OCI-M1 (cell line): ENCODE measurements at regions not wholly inside any gene's neighbourhood (a gene's known extent, or its start where the extent isn't known, plus 50 kb on each side); places are given as distances from the start of the nearest gene placed in this dataset.
"Not testable (repeated sequence)": the region's sequence is repeated elsewhere in the genome, so short reads cannot be mapped to it uniquely, and the experiment has no call there.

Source experiments
- DNase-seq: peaks from one replicate; lab custom pipeline; 2025; lab: John Stamatoyannopoulos, UW

DNA sequence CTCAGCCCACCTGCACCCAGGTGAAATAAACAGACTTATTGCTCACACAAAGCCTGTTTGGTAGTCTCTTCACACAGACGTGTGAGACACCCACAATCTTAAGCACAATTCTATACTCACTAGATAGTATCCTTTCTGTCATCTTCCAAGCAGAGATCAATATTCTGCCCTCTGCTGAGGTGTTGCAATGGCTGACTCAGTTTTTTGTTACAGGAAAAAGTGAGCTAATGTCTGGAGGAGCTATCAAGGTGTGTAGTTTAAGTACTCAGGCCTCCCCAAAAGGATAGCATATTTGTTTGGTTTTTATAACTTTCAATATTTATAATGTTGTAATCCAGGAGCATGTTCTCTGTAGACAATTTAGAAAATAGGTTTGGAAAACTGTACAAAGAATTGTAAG is 775.2 kb upstream of the POU3F4 start:
- no peak for DNase-seq

DNA sequence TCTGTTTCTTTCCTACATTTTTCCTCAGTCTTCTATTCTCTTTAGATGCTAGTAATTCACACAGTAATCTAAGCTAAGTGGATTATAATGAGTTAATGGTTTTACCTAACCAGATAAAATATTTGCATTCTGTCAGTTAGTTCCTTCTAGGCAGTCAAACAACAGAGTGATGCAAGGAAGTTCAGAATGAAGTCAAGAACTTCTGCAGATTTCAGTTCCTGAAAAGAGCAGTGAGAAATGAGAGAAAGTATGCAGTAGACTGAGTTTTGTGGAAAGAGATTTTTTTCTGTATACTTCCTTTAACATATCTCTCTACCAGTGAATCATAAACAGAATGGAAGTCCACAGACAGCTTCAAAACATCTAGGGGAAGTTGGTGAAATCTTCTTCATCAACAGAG is 774.0 kb upstream of the POU3F4 start:
- DNase-seq: peak; percentile 14

DNA sequence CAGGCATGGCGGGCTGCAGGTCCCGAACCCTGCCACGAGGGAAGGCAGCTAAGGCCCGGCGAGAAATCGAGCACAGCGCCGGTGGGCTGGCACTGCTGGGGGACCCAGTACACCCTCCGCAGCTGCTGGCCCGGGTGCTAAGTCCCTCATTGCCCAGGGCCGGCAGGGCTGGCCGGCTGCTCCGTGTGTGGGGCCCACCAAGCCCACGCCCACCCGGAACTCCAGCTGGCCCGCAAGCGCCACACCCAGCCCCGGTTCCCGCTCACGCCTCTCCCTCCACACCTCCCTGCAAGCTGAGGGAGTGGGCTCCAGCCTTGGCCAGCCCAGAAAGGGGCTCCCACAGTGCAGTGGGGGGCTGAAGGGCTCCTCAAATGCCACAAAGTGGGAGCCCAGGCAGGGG is 769.8 kb upstream of the POU3F4 start:
- DNase-seq: not testable (repeated sequence)

DNA sequence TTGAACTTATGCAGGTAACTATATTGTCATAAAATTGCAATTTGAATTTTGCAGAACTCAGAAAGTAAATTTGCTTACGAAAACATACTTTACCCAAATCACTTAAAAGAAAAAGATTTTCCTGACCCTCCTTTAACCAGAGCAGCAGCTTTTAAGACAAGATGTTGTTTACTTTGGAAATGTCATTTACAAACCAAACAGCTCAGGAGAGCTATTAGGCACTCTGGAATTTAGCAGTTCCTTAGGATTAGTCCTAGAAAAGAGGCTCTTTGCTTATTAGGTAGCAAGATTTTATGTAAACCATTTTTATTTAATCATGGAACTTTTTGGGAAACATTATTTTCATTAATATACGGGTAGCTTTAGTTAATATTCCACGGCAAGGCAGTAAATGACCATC is 765.7 kb upstream of the POU3F4 start:
- DNase-seq: no peak

DNA sequence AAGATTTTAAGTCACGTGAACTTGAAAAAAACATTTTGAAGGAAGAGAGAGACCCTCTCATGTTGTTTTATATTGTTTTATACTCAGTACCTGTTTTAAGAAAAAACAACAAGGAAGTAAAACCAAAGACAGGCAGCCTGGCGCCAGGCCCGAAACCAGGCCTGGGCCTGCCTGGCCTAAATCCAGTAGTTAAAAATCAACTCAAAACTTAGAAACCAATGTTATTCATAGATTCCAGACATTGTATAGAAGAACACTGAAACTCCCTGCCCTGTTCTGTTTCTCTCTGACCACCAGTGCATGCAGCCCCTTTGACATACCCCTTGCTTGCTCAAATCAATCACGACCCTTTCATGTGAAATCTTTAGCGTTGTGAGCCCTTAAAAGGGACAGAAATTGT is 762.4 kb upstream of the POU3F4 start:
- DNase-seq: not testable (repeated sequence)

DNA sequence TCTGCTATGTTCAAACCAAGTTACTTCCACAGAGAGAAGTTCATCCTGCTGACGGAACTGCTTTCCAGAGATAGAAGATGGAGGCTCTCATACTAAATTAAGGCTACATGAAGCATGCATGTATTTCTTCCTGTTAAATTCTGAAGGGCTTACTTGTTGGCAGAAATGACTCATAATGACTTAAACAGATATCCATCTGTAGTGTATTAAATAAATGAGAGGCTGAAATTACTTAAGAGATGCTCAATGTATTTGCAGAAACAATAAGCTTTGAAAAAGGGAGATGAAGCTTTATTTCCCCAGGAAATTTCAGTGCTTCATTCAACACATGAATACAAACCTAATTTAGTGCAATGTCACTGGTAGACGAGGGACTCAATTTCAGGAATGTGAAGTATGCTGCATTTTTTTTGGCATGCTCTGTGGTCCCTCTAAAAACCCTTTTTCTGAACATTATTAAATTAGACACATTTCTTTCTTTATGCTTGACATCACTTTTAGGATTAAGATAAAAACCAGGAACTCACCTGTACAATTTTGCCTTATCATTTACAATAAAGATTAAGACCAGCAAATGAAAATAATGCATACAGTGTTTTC is 759.1 kb upstream of the POU3F4 start:
- no peak for DNase-seq

DNA sequence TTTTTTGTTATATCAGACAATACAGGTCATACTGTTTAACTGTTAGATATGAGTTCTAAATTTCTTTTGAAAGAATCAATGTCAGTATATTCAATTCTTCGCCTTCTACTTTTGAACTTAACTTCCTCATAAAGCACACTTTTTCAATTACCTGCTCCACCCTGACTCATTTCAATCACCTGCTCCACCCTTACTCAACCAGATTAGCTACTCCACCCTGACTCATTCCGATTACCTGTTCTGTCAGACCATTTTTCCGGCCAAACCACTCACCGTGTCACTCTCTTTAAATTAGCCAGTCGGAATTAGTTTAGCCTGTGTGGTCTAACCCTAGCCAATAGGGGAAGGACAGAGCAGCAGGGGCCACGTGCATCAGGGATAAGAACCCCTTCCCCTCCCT is 751.8 kb upstream of the POU3F4 start:
- DNase-seq: no peak

DNA sequence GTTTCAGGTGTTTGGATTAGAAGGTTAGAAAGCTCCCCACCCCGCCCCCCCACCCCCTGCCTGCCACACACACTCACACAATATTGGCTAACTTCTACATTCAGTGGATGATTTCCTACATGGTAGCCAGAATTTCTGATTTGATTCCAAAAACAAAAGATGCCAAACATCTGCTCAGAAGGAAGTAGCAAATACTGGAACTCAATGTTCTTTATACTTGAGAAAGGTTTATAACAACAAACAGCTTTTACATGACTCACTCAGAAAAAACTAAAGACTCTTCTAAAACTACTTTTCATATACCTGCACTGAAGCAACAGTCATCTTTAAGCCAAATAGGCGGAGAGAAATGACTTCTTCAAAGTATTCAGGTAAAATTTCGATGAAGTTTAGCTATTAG is 750.5 kb upstream of the POU3F4 start:
- no peak for DNase-seq

DNA sequence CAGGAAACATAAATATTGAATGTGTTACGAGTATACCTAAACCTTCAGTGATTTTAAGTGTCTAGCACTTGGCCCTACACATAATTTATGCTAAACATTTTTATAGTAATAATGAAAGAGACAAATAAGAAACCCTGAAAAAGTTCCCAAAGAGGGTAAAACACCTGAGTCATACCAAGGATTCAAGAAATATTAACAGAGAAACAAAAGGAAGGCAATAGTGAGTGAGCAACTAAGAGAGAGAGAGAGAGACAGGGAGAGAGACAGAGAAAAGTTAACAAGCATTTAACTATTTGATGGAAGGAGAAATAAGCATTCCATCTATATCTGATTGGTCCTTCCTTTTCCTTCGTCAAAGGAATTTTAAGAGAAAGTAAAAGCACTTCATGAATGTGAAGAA is 743.6 kb upstream of the POU3F4 start:
- no peak for DNase-seq

DNA sequence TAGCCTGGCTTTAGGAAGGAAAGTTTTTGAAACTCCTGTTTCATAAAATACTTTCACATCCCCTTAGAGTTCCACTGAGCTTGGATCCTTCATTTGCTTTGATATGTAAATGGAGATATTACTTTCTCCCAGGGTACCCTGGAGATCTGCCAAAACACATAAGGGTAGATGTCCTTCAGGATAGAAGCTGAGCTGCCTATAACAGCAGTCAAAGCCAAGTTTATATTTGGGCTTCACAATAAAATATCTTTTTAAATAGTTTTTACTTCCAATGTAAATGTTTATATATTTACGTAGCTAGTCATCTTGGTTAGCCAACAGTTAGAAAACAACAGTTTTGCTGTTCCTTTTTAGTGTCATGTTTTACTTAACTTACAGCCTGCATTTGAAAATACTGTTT is 742.3 kb upstream of the POU3F4 start:
- no peak for DNase-seq

DNA sequence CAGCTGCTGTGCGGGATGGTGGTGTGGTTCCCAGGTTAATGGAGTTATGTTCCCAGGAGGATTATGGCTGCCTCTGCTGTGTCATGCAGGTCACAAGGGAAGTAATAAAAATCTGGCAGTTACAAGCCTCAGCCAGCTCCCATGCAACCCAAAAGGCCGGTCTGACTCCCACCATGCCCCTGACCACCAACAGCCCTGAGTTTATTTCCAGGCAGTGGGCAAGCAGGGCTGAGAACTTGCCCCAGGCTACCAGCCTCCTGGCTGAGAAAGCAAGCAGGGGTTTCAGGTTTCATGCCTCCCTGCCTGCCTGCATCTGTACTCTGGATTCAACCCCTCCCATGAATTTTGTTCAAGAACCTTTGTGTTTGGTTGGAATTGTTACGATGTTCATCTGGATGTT is 732.7 kb upstream of the POU3F4 start:
- no peak for DNase-seq

DNA sequence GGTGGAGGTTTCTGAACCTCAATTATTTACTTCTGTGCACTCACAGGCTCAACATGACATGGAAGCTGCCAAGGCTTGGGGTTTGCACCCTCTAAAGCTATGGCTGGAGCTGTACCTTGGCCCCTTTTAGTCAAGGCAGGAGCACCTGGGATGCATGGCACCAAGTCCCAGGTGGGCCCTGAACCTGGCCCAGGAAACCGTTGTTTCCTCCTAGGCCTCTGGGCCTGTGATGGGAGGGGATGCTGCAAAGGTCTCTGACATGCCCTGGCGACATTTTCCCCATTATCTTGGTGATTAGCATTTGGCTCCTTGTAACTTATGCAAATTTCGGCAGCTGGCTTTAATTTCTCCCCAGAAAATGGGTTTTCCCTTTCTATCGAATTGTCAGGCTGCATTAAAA is 726.1 kb upstream of the POU3F4 start:
- no peak for DNase-seq

DNA sequence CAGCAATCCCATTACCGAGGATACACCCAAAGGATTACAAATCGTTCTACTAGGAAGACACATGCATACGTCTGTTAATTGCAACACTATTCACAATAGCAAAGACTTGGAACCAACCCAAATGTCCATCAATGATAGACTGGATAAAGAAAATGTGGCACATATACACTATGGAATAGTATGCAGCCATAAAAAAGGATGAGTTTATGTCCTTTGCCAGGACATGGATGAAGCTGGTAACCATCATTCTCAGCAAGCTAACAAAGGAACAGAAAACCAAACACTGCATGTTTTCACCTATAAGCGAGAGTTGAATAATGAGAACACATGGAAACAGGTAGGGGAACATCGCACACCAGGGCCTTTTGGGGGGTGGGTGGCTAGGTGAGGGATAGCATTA is 695.2 kb upstream of the POU3F4 start:
- not testable (repeated sequence) for DNase-seq

DNA sequence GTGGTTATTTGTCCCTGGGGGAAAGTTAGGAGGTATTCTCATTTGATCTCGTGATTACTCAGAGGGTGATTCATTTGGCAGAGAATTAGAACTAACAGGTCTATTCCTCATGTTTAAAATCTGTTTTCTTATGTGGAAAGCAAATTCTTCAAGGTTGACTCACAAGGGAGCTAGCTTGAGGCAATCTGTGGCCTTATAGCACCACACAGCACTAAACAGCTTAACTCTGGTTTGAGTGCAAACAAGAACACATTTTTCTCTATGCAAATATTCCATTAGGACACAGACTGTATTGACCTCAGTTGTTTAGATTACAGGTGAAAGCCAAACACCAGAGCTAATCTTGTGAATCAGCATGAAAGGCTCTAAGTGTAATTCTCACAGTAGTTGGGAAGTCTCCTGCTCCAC is 694.4 kb upstream of the POU3F4 start:
- DNase-seq: no peak

DNA sequence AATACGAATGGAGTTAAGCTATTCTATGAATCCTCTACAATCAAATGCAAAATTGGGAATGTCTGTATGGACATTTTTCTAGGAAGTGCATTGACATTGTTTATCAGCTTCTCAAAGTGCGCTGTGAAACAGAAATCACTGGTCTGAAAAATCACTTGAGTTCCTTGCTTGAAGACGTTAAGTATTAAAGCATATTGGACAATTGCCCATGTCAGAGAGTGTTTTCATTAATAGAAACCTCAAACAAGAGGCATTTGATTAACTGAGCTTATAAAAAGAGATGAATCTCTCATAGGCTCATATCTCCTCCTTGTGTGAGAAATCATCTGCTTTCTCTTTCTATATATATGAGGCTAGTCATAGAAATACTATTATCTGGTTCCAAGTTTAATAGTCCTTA is 692.1 kb upstream of the POU3F4 start:
- no peak for DNase-seq

DNA sequence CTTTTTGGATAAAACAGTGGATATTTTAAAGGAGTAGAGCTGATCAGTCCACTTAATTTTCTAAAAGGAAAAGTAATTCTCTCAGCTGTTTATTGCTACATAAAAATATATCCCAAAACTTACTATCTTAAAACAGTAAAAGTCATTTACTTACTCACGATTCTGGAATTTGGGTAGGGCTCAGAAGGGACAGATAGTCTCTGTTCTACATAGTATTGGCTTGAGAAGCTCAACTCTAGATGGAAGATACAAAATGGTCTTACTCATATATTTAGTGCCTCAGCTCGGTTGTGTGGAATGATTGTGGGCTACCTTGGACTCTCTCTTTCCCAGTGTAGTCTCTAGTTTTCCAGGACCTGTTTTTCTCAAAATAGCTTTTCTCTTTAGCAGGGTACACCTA is 691.5 kb upstream of the POU3F4 start:
- DNase-seq: no peak

DNA sequence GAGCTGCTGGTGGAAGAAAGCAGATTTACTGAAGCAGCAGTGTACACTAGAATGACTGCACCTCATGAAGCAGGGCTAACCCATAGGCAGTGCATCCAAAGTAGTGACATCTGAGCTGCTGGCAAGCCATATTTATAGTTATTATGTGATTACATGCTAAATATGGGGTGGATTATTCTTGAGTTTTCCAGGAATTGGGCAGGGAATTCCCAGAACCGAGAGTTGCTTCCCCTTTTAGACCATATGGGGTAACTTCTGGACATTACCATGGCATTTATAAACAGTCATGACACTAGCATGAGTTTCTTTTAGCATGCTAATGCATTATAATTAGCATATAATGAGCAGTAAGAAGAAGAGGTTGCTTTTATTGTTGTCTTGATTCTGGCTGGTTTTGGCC is 665.8 kb upstream of the POU3F4 start:
- peak; percentile 71 for DNase-seq

DNA sequence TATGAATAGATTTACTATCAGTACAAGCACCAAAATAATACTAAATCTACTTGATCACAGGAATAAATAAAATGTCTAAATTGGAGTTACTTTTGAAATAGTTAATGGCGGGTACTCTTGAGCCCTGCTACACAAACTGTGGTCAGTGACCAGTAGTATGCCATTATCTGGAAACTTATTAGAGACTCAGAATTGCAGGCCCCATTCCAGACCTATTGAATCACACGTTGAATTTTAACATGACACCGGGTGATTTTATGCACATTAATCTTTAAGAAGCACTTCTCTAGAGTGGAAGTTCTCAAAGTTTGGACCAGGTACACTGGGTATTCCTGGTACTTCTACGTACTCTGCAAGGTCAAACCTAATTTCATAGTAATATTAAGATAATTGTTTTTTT is 660.0 kb upstream of the POU3F4 start:
- no peak for DNase-seq
